ENCODE measurements at regions not wholly inside any gene's neighbourhood (a gene's known extent, or its start where the extent isn't known, plus 50 kb on each side); places are given as distances from the start of the nearest gene placed in this dataset.
"Not testable (repeated sequence)": the region's sequence is repeated elsewhere in the genome, so short reads cannot be mapped to it uniquely, and the experiment has no call there.

DNA sequence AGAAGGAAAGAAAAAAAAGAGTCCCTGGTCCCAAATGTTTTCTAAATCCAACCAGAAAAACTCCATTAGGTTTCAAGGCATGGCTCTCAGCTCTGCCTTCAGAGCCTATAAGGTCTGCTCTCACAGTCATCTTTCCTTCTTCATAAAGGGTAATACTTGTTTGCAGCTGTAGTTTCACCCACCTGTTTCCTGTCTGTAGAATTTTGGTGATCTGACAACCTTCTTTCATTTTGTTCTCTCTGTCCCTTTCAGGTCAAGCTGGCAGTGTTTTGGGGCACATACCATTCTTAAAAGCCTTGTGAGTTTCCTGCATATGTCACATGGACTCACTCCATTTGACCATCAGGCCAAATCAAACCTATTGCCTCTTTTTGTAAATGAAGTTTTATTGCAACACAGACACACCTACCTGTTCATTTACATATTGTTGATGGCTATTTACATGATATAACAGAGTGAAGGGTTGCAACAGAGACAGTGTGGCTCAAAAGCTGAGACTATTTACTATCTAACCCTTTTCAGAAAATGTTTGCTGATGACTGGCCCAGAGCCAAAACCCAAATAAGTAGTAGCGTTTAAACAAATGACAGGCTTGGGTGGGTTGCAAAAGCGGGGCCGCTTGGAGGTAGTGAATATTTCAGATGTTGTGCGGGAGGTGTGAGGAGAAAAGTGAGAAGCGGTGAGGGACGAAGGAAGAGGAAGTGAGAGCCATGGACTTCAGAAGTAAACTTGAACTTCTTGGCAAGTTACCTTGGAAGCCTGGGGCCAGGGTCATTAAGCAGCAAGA lies 292.7 kb upstream of the PROK2 start:
- Histone ChIP-seq H3K27me3 (no peaks in the 10 kb centered on the region), H3K27ac (no peak overlapping the region), H3K4me3 (no peak overlapping the region), H3K4me1 (no peaks in the 10 kb centered on the region), H3K9me3 (no peaks in the 10 kb centered on the region), H3K36me3 (no peaks in the 10 kb centered on the region)
- no peak for TF ChIP-seq CTCF (IDR thresholded peaks at IDR 0.05)
- no peak for ATAC-seq
- WGBS, 2 donors = 76 to 86% methylated on average over 6 of the region's 6 CpGs
- FAIRE-seq = no peak
- DNase-seq = no peak
- intact Hi-C loops (cut with DNase I) = no loop called here

DNA sequence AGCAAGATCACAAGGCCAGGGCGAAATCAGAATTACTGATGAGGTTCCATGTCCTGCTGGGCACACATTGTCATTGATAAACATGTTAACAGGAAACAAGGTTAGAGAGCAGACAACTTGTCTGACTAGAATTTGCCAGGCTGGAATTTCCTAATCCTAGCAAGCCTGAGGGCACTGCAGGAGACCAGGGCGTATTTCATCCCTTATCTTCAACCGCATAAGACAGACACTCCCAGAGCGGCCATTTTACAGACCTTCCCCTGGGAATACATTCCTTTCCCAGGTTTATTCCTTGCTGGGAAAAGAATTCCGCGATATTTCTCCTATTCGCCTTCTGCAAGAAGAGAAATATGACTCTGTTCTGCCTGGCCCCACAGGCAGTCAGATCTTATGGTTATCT lies 290.9 kb upstream of the PROK2 start:
- H3K4me1 ChIP-seq; DNase-seq; FAIRE-seq; H3K4me3 ChIP-seq; H3K27ac ChIP-seq; intact Hi-C loops (cut with DNase I); ATAC-seq; H3K36me3 ChIP-seq; H3K27me3 ChIP-seq; H3K9me3 ChIP-seq: not testable (repeated sequence)
- 79 to 81% methylated on average over 7 of the region's 7 CpGs for WGBS, 2 donors

- no peak for TF ChIP-seq CTCF (IDR thresholded peaks at IDR 0.05)
- ATAC-seq = no peak
- WGBS, 2 donors = 91 to 94% methylated on average over 2 of the region's 2 CpGs
These were observed 286.7 kb upstream of the PROK2 start for GRCh38 chr3:72071624-72072023.

DNA sequence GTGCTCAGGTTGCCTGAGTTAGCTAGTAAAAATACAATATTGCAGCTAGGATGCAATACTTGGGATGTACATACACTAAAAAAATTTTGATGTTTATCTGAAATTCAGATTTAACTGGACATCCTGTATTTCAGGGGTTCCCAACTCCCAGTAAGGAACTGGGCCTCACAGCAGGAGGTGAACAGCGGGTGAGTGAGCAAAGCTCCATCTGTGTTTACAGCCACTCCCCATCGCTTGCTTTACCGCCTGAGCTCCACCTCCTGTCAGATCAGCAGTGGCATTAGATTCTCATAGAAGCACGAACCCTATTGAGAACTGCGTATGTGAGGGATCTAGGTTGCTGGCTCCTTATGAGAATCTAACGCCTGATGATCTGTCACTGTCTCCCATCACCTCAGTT lies 285.1 kb upstream of the PROK2 start:
- H3K4me1 ChIP-seq = no peaks in the 10 kb centered on the region
- no peak overlapping the region for H3K4me3 ChIP-seq
- intact Hi-C loops (cut with DNase I) = no loop called here
- WGBS, 2 donors = 87 to 89% methylated on average over 6 of the region's 6 CpGs
- H3K27ac ChIP-seq = no peak overlapping the region
- H3K9me3 ChIP-seq = no peaks in the 10 kb centered on the region
- DNase-seq (no peak), ATAC-seq (no peak), FAIRE-seq (no peak)
- no peaks in the 10 kb centered on the region for H3K36me3 ChIP-seq
- no peaks in the 10 kb centered on the region for H3K27me3 ChIP-seq
- no peak for TF ChIP-seq CTCF (IDR thresholded peaks at IDR 0.05)

More at GRCh38 chr3:72071624-72072023, 286.7 kb upstream of the PROK2 start:
- FAIRE-seq (no peak), DNase-seq (no peak)
- intact Hi-C loops (cut with DNase I) = no loop called here
- no peaks in the 10 kb centered on the region for H3K9me3 ChIP-seq
- H3K27ac ChIP-seq = no peak overlapping the region
- H3K4me3 ChIP-seq = no peak overlapping the region
- no peaks in the 10 kb centered on the region for H3K36me3 ChIP-seq
- no peaks in the 10 kb centered on the region for H3K27me3 ChIP-seq
- H3K4me1 ChIP-seq = no peaks in the 10 kb centered on the region

- no peak for ATAC-seq
- DNase-seq = no peak
- Histone ChIP-seq H3K4me1 (no peaks in the 10 kb centered on the region), H3K4me3 (no peak overlapping the region), H3K36me3 (no peaks in the 10 kb centered on the region), H3K9me3 (no peaks in the 10 kb centered on the region), H3K27me3 (no peaks in the 10 kb centered on the region), H3K27ac (no peak overlapping the region)
- FAIRE-seq = no peak
- TF ChIP-seq CTCF (IDR thresholded peaks at IDR 0.05) = no peak
- intact Hi-C loops (cut with DNase I) = no loop called here
These were observed 284.6 kb upstream of the PROK2 start for GRCh38 chr3:72069543-72069942.
